NT2/D1 (cell line): ENCODE measurements at regions not wholly inside any gene's neighbourhood (a gene's known extent, or its start where the extent isn't known, plus 50 kb on each side); places are given as distances from the start of the nearest gene placed in this dataset.

Experiments used
- SUZ12 ChIP-seq: IDR thresholded peaks from 2 replicates; pipeline ENCODE4 v1.6.1; 2011; ENCODE audit not compliant: insufficient read length, insufficient read depth; ENCODE audit errors: extremely low read depth
- YY1 ChIP-seq: IDR thresholded peaks from 2 replicates; pipeline ENCODE4 v1.6.1; 2011; ENCODE audit not compliant: insufficient read length, insufficient read depth
- ZNF274 ChIP-seq: IDR thresholded peaks from 2 replicates; pipeline ENCODE4 v1.6.1; 2011; ENCODE audit warnings: mild to moderate bottlenecking, low read depth, low read length

DNA sequence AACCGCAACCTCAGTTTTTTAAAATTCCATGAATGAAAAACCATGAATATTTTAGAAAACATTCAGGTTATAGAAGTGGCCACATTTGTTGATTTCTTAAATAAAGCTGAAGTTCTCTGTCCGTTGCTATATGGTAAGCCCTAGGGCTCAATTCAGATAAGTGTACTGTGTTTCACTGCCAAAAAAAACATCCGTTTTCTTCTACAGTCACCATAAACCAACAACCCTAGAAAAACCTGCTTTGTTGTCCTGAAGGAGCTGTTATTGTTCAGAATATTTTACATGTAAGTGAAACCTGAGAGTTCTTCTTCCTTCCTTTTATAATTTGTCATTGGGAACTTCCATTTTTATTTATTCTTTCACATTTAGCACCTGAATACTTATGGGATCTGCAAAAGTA is 274.1 kb downstream of the TFAP2A start:
- no peak for TF ChIP-seq ZNF274
- no peak for TF ChIP-seq YY1
- no peak for TF ChIP-seq SUZ12
